ENCODE measurements at regions not wholly inside any gene's neighbourhood (a gene's known extent, or its start where the extent isn't known, plus 50 kb on each side); places are given as distances from the start of the nearest gene placed in this dataset.

GRCh38 chr2:183292028-183292427 lies 167.8 kb downstream of the NUP35 start:
- Histone ChIP-seq H3K4me1 (ENCODE audit: insufficient read depth, low read length) (peaks cover 3% of the 10 kb centered on the region; the same call in 1 of the 2 replicates), H3K27ac (ENCODE audit: low read length) (no peak overlapping the region), H3K9ac (ENCODE audit: low read length) (no peak overlapping the region), H3F3A (ENCODE audit: low read length, unreplicated experiment) (no peaks in the 10 kb centered on the region), H3K4me3 (ENCODE audit: low read length) (no peak overlapping the region), H3K36me3 (ENCODE audit: low read depth, low read length) (no peaks in the 10 kb centered on the region), H3K9me2 (replicated peaks; ENCODE audit: low read length) (no peaks in the 10 kb centered on the region), H3K9me3 (ENCODE audit: low read length) (no peaks in the 10 kb centered on the region), H4K20me1 (ENCODE audit: low read length) (no peaks in the 10 kb centered on the region), H3K27me3 (ENCODE audit: low read length) (no peaks in the 10 kb centered on the region), H3K79me2 (ENCODE audit: low read length) (no peaks in the 10 kb centered on the region), H2AFZ (ENCODE audit: low read length) (no peak overlapping the region), H3K4me2 (ENCODE audit: low read length) (no peak overlapping the region)
- no peak for DNase-seq
- CTCF ChIA-PET, result no interaction called here
- POLR2A ChIA-PET (ENCODE audit: unreplicated experiment), result interaction anchor here (0.6 kb wide), 1 partner anchor 277 kb away, joined by 3 read pairs; no protein-coding TSS in a partner anchor
- BruUV-seq (replicated peaks), result no TSS peak
- ATAC-seq, result no peak
- no peak for TF ChIP-seq CTCF (conservative IDR thresholded peaks at IDR 0.05; ENCODE audit: low read depth, low read length)
- no peak for TF ChIP-seq EZH2 (IDR thresholded peaks at IDR 0.05; ENCODE audit: low read length, unreplicated experiment)
- no peak for TF ChIP-seq EZH2phosphoT487 (IDR thresholded peaks at IDR 0.05; ENCODE audit: borderline replicate concordance, low read length)
- intact Hi-C loops (cut with micrococcal nuclease), result loop anchor here (10.0 kb wide), 2 partner anchors 573 to 703 kb away; no protein-coding TSS in a partner anchor

- intact Hi-C loops (cut with micrococcal nuclease), result no loop called here
- TF ChIP-seq EZH2phosphoT487 (IDR thresholded peaks at IDR 0.05; ENCODE audit: borderline replicate concordance, low read length) (no peak), EZH2 (IDR thresholded peaks at IDR 0.05; ENCODE audit: low read length, unreplicated experiment) (no peak), CTCF (conservative IDR thresholded peaks at IDR 0.05; ENCODE audit: low read depth, low read length) (no peak)
- H3K4me2 ChIP-seq (ENCODE audit: low read length), result no peak overlapping the region
- no peak overlapping the region for H3K4me3 ChIP-seq (ENCODE audit: low read length)
- H3K36me3 ChIP-seq (ENCODE audit: low read depth, low read length), result no peaks in the 10 kb centered on the region
- no peak overlapping the region for H2AFZ ChIP-seq (ENCODE audit: low read length)
- H3F3A ChIP-seq (ENCODE audit: low read length, unreplicated experiment), result no peaks in the 10 kb centered on the region
- H3K9ac ChIP-seq (ENCODE audit: low read length), result no peak overlapping the region
- ChIA-PET CTCF (no interaction called here), POLR2A (ENCODE audit: unreplicated experiment) (no interaction called here)
- ATAC-seq (no peak), DNase-seq (no peak)
- H4K20me1 ChIP-seq (ENCODE audit: low read length), result no peaks in the 10 kb centered on the region
- H3K9me3 ChIP-seq (ENCODE audit: low read length), result no peaks in the 10 kb centered on the region
- H3K9me2 ChIP-seq (replicated peaks; ENCODE audit: low read length), result no peaks in the 10 kb centered on the region
- no TSS peak for BruUV-seq (replicated peaks)
- H3K79me2 ChIP-seq (ENCODE audit: low read length), result no peaks in the 10 kb centered on the region
- H3K4me1 ChIP-seq (ENCODE audit: insufficient read depth, low read length), result no peaks in the 10 kb centered on the region
- H3K27ac ChIP-seq (ENCODE audit: low read length), result no peak overlapping the region
- H3K27me3 ChIP-seq (ENCODE audit: low read length), result no peaks in the 10 kb centered on the region
These were observed 215.1 kb downstream of the NUP35 start for GRCh38 chr2:183339311-183339710.

GRCh38 chr2:183341057-183341456 lies 216.8 kb downstream of the NUP35 start:
- Histone ChIP-seq H3K36me3 (ENCODE audit: low read depth, low read length) (no peaks in the 10 kb centered on the region), H3K79me2 (ENCODE audit: low read length) (no peaks in the 10 kb centered on the region), H3K9me2 (replicated peaks; ENCODE audit: low read length) (no peaks in the 10 kb centered on the region), H3K9ac (ENCODE audit: low read length) (no peak overlapping the region), H4K20me1 (ENCODE audit: low read length) (no peaks in the 10 kb centered on the region), H3F3A (ENCODE audit: low read length, unreplicated experiment) (no peaks in the 10 kb centered on the region), H2AFZ (ENCODE audit: low read length) (no peak overlapping the region), H3K4me1 (ENCODE audit: insufficient read depth, low read length) (no peaks in the 10 kb centered on the region), H3K4me2 (ENCODE audit: low read length) (no peak overlapping the region), H3K27me3 (ENCODE audit: low read length) (no peaks in the 10 kb centered on the region), H3K9me3 (ENCODE audit: low read length) (no peaks in the 10 kb centered on the region), H3K4me3 (ENCODE audit: low read length) (no peak overlapping the region), H3K27ac (ENCODE audit: low read length) (no peak overlapping the region)
- no TSS peak for BruUV-seq (replicated peaks)
- ATAC-seq (no peak), DNase-seq (no peak)
- intact Hi-C loops (cut with micrococcal nuclease), result no loop called here
- TF ChIP-seq EZH2 (IDR thresholded peaks at IDR 0.05; ENCODE audit: low read length, unreplicated experiment), result no peak
- TF ChIP-seq CTCF (conservative IDR thresholded peaks at IDR 0.05; ENCODE audit: low read depth, low read length), result no peak
- no peak for TF ChIP-seq EZH2phosphoT487 (IDR thresholded peaks at IDR 0.05; ENCODE audit: borderline replicate concordance, low read length)
- ChIA-PET POLR2A (ENCODE audit: unreplicated experiment) (no interaction called here), CTCF (no interaction called here)
